Activated CD4-positive, alpha-beta memory T cell treated with anti-CD3 and anti-CD28 coated beads for 36 hours (primary cell): ENCODE measurements at regions not wholly inside any gene's neighbourhood (a gene's known extent, or its start where the extent isn't known, plus 50 kb on each side); places are given as distances from the start of the nearest gene placed in this dataset.

Experiments
- CTCF ChIA-PET: fragments of 350-600 bp; sonication (Branson Sonifier 250); formaldehyde crosslinking; loops from one replicate; lab custom pipeline; 2021; ENCODE audit warnings: antibody characterized with exemption, inconsistent platforms; lab: Charles Lee
- POLR2A ChIA-PET: fragments of 350-600 bp; sonication (Branson Sonifier 250); formaldehyde crosslinking; loops from one replicate; lab custom pipeline; 2021; ENCODE audit warnings: antibody characterized with exemption; lab: Charles Lee
- DNase-seq: peaks from one replicate; pipeline ENCODE4 v3.0.0-alpha.2; 2020
- H3K27ac Mint-ChIP-seq: one replicate; pipeline ENCODE4 v1.8.0; 2021; ENCODE audit warnings: mixed read lengths
- H3K27me3 Mint-ChIP-seq: one replicate; pipeline ENCODE4 v1.8.0; 2021; ENCODE audit warnings: mixed read lengths
- H3K36me3 Mint-ChIP-seq: one replicate; pipeline ENCODE4 v1.8.0; 2021; ENCODE audit warnings: mixed read lengths
- H3K4me1 Mint-ChIP-seq: one replicate; pipeline ENCODE4 v1.8.0; 2021; ENCODE audit warnings: low read depth, mixed read lengths
- H3K4me3 Mint-ChIP-seq: one replicate; pipeline ENCODE4 v1.8.0; 2021; ENCODE audit warnings: mild to moderate bottlenecking, mixed read lengths
- H3K9me3 Mint-ChIP-seq: one replicate; pipeline ENCODE4 v1.8.0; 2021; ENCODE audit warnings: mixed read lengths
- intact Hi-C: fragments of 100-400 bp; cut with micrococcal nuclease; formaldehyde crosslinking; loops from one replicate; pipeline ENCODE4 v1.15.1; 2023

GRCh38 chr1:157195521-157196244 is 57.5 kb upstream of the ETV3 start:
- Mint-ChIP-seq H3K27me3 (peaks cover 23% of the 10 kb centered on the region), H3K27ac (no peak overlapping the region), H3K4me1 (peaks cover 3% of the 10 kb centered on the region), H3K9me3 (no peaks in the 10 kb centered on the region), H3K4me3 (no peak overlapping the region), H3K36me3 (no peaks in the 10 kb centered on the region)
- intact Hi-C loops, result no loop called here
- ChIA-PET CTCF (interaction anchor here (0.7 to 2.7 kb wide), 12 partner anchors 11 to 310 kb away, joined by 3 to 15 read pairs (median 3); no protein-coding TSS in a partner anchor), POLR2A (no interaction called here)
- DNase-seq, result no peak

- DNase-seq, result no peak
- POLR2A ChIA-PET, result no interaction called here
- no peak overlapping the region for H3K27ac Mint-ChIP-seq
- H3K4me3 Mint-ChIP-seq, result no peak overlapping the region
- H3K9me3 Mint-ChIP-seq, result no peaks in the 10 kb centered on the region
- CTCF ChIA-PET, result interaction anchor here (1.1 to 2.7 kb wide), 3 partner anchors 295 to 311 kb away, joined by 3 to 15 read pairs (median 11); no protein-coding TSS in a partner anchor
- intact Hi-C loops, result no loop called here
- H3K36me3 Mint-ChIP-seq, result no peaks in the 10 kb centered on the region
- H3K27me3 Mint-ChIP-seq, result peaks cover 25% of the 10 kb centered on the region
- H3K4me1 Mint-ChIP-seq, result peaks cover 3% of the 10 kb centered on the region
Observed at GRCh38 chr1:157194731-157195520, 56.7 kb upstream of the ETV3 start.

GRCh38 chr1:157193702-157194391 is 55.7 kb upstream of the ETV3 start:
- Mint-ChIP-seq H3K4me1 (peaks cover 3% of the 10 kb centered on the region), H3K4me3 (no peak overlapping the region), H3K36me3 (no peaks in the 10 kb centered on the region), H3K9me3 (no peaks in the 10 kb centered on the region), H3K27ac (no peak overlapping the region), H3K27me3 (peaks cover 27% of the 10 kb centered on the region)
- CTCF ChIA-PET, result no interaction called here
- intact Hi-C loops, result loop anchor here (1.0 kb wide), 1 partner anchor 295 kb away; no protein-coding TSS in a partner anchor
- peak; percentile 74 for DNase-seq
- POLR2A ChIA-PET, result no interaction called here

GRCh38 chr1:157193219-157193618 is 55.0 kb upstream of the ETV3 start:
- Mint-ChIP-seq H3K9me3 (no peaks in the 10 kb centered on the region), H3K36me3 (no peaks in the 10 kb centered on the region), H3K4me3 (no peak overlapping the region), H3K27me3 (peaks cover 27% of the 10 kb centered on the region), H3K27ac (no peak overlapping the region), H3K4me1 (peaks cover 3% of the 10 kb centered on the region)
- POLR2A ChIA-PET, result no interaction called here
- no peak for DNase-seq
- CTCF ChIA-PET, result interaction anchor here (1.0 to 1.6 kb wide), 3 partner anchors 9 to 312 kb away, joined by 3 to 4 read pairs (median 4); no protein-coding TSS in a partner anchor
- intact Hi-C loops, result loop anchor here (1.0 kb wide), 1 partner anchor 296 kb away; no protein-coding TSS in a partner anchor

GRCh38 chr1:157189986-157190982 is 52.1 kb upstream of the ETV3 start:
- DNase-seq, result no peak
- intact Hi-C loops, result no loop called here
- no peak overlapping the region for H3K4me3 Mint-ChIP-seq
- no peaks in the 10 kb centered on the region for H3K9me3 Mint-ChIP-seq
- CTCF ChIA-PET, result no interaction called here
- H3K27ac Mint-ChIP-seq, result no peak overlapping the region
- peaks cover 3% of the 10 kb centered on the region for H3K4me1 Mint-ChIP-seq
- no peaks in the 10 kb centered on the region for H3K36me3 Mint-ChIP-seq
- POLR2A ChIA-PET, result no interaction called here
- peaks cover 28% of the 10 kb centered on the region for H3K27me3 Mint-ChIP-seq

- Mint-ChIP-seq H3K27ac (no peak overlapping the region), H3K4me1 (peaks cover 3% of the 10 kb centered on the region), H3K27me3 (peaks cover 28% of the 10 kb centered on the region), H3K36me3 (no peaks in the 10 kb centered on the region), H3K4me3 (no peak overlapping the region), H3K9me3 (no peaks in the 10 kb centered on the region)
- intact Hi-C loops, result no loop called here
- no peak for DNase-seq
- POLR2A ChIA-PET, result no interaction called here
- CTCF ChIA-PET, result interaction anchor here (0.6 kb wide), 1 partner anchor 1114 kb away, joined by 3 read pairs; no protein-coding TSS in a partner anchor
Observed at GRCh38 chr1:157189096-157189495, 50.9 kb upstream of the ETV3 start.
